Nephron (organoid): ENCODE measurements at regions not wholly inside any gene's neighbourhood (a gene's known extent, or its start where the extent isn't known, plus 50 kb on each side); places are given as distances from the start of the nearest gene placed in this dataset.

Source experiments
- H3K27ac Mint-ChIP-seq, 3 experiments: 2 replicates each; pipeline ENCODE4 v1.8.0; 2020; ENCODE audit warnings: mixed read lengths in 3 of 3, mild to moderate bottlenecking in 2 of 3, moderate library complexity in 1 of 3
- H3K27me3 Mint-ChIP-seq: 2 replicates; pipeline ENCODE4 v1.8.0; 2021; ENCODE audit warnings: low read depth, mild to moderate bottlenecking, moderate library complexity, mixed read lengths
- H3K36me3 Mint-ChIP-seq: 2 replicates; pipeline ENCODE4 v1.8.0; 2020; ENCODE audit warnings: low read depth, mixed read lengths
- H3K4me1 Mint-ChIP-seq: 2 replicates; pipeline ENCODE4 v1.8.0; 2020; ENCODE audit warnings: mixed read lengths
- H3K4me3 Mint-ChIP-seq, 3 experiments: 2 replicates each; pipeline ENCODE4 v1.8.0; 2020; ENCODE audit warnings: mild to moderate bottlenecking in 3 of 3, mixed read lengths in 3 of 3, moderate library complexity in 2 of 3
- H3K9me3 Mint-ChIP-seq: 2 replicates; pipeline ENCODE4 v1.8.0; 2020; ENCODE audit warnings: mixed read lengths
- CTCF ChIP-seq, 3 experiments: fragments of 200-600 bp; sonication (generic); IDR thresholded peaks; one replicate each; pipeline ENCODE4 v1.5.0; 2021; ENCODE audit warnings: antibody characterized with exemption in 3 of 3; ENCODE audit not compliant: unreplicated experiment in 3 of 3

GRCh38 chr2:153179808-153180207, 298.8 kb downstream of the RPRM start:
- no peaks in the 10 kb centered on the region for H3K36me3 Mint-ChIP-seq
- H3K4me3 Mint-ChIP-seq, result no peak overlapping the region
- no peaks in the 10 kb centered on the region for H3K27me3 Mint-ChIP-seq
- H3K27ac Mint-ChIP-seq, result no peak overlapping the region
- H3K4me1 Mint-ChIP-seq, result no peaks in the 10 kb centered on the region
- peaks cover 2% of the 10 kb centered on the region for H3K9me3 Mint-ChIP-seq
- TF ChIP-seq CTCF (IDR thresholded peaks at IDR 0.05; ENCODE audit: unreplicated experiment in 3 of 3), result no peak

- peaks cover 42% of the 10 kb centered on the region for H3K4me1 Mint-ChIP-seq
- peaks cover under 1% of the 10 kb centered on the region for H3K9me3 Mint-ChIP-seq
- no peak for TF ChIP-seq CTCF (IDR thresholded peaks at IDR 0.05; ENCODE audit: unreplicated experiment in 3 of 3)
- no peaks in the 10 kb centered on the region for H3K36me3 Mint-ChIP-seq
- peak overlapping the region in 1 of 3 experiments; percentile 24 for H3K4me3 Mint-ChIP-seq
- H3K27me3 Mint-ChIP-seq, result no peaks in the 10 kb centered on the region
- H3K27ac Mint-ChIP-seq, result peak overlapping the region; percentile 5 to 75 (median 36)
Measured at GRCh38 chr2:153169609-153170008, 309.0 kb downstream of the RPRM start.

- Mint-ChIP-seq H3K27me3 (peaks cover 5% of the 10 kb centered on the region), H3K27ac (peak overlapping the region in 2 of 3 experiments; percentile 6 to 35), H3K4me1 (peaks cover 46% of the 10 kb centered on the region), H3K9me3 (no peaks in the 10 kb centered on the region), H3K36me3 (no peaks in the 10 kb centered on the region), H3K4me3 (no peak overlapping the region)
- TF ChIP-seq CTCF (IDR thresholded peaks at IDR 0.05; ENCODE audit: unreplicated experiment in 3 of 3), result no peak
Measured at GRCh38 chr2:153165021-153165420, 313.5 kb downstream of the RPRM start.

- peaks cover 33% of the 10 kb centered on the region for H3K4me1 Mint-ChIP-seq
- H3K9me3 Mint-ChIP-seq, result no peaks in the 10 kb centered on the region
- H3K4me3 Mint-ChIP-seq, result no peak overlapping the region
- H3K27me3 Mint-ChIP-seq, result peaks cover 5% of the 10 kb centered on the region
- peak; percentile 63 to 80 (median 64) for TF ChIP-seq CTCF (IDR thresholded peaks at IDR 0.05; ENCODE audit: unreplicated experiment in 3 of 3)
- no peak overlapping the region for H3K27ac Mint-ChIP-seq
- H3K36me3 Mint-ChIP-seq, result no peaks in the 10 kb centered on the region
Measured at GRCh38 chr2:153163055-153163454, 315.5 kb downstream of the RPRM start.

GRCh38 chr2:153156743-153157142, 321.8 kb downstream of the RPRM start:
- Mint-ChIP-seq H3K36me3 (no peaks in the 10 kb centered on the region), H3K27ac (no peak overlapping the region), H3K4me3 (no peak overlapping the region), H3K4me1 (peaks cover 11% of the 10 kb centered on the region), H3K9me3 (peaks cover 20% of the 10 kb centered on the region), H3K27me3 (peaks cover 11% of the 10 kb centered on the region)
- TF ChIP-seq CTCF (IDR thresholded peaks at IDR 0.05; ENCODE audit: unreplicated experiment in 3 of 3), result no peak

- peaks cover 11% of the 10 kb centered on the region for H3K27me3 Mint-ChIP-seq
- H3K9me3 Mint-ChIP-seq, result peaks cover 20% of the 10 kb centered on the region
- no peaks in the 10 kb centered on the region for H3K36me3 Mint-ChIP-seq
- peaks cover 18% of the 10 kb centered on the region for H3K4me1 Mint-ChIP-seq
- H3K4me3 Mint-ChIP-seq, result no peak overlapping the region
- TF ChIP-seq CTCF (IDR thresholded peaks at IDR 0.05; ENCODE audit: unreplicated experiment in 3 of 3), result no peak
- H3K27ac Mint-ChIP-seq, result no peak overlapping the region
Measured at GRCh38 chr2:153152036-153152435, 326.5 kb downstream of the RPRM start.
